CD4-positive, alpha-beta memory T cell (primary cell): ENCODE measurements at regions not wholly inside any gene's neighbourhood (a gene's known extent, or its start where the extent isn't known, plus 50 kb on each side); places are given as distances from the start of the nearest gene placed in this dataset.

Source experiments
- CTCF ChIA-PET: fragments of 350-600 bp; sonication (Branson Sonifier 250); formaldehyde crosslinking; loops from one replicate; lab custom pipeline; 2021; ENCODE audit warnings: inconsistent platforms; ENCODE audit not compliant: partially characterized antibody; lab: Charles Lee
- POLR2A ChIA-PET: fragments of 350-600 bp; sonication (Branson Sonifier 250); formaldehyde crosslinking; loops from one replicate; lab custom pipeline; 2021; ENCODE audit not compliant: partially characterized antibody; lab: Charles Lee
- DNase-seq, 5 donors: peaks; one replicate each; pipeline versions ENCODE4 v3.0.0 to v3.0.0-alpha.2; 2020 to 2022; ENCODE audit warnings: mixed read lengths in 1 of 5
- H3K27ac ChIP-seq: one replicate; pipeline ENCODE4 v1.7.0; 2013; ENCODE audit warnings: low read depth, low read length
- H3K27me3 ChIP-seq: 2 replicates; pipeline ENCODE4 v1.7.0; 2013; ENCODE audit warnings: mild to moderate bottlenecking, low read length, moderate library complexity; ENCODE audit not compliant: insufficient read depth
- H3K36me3 ChIP-seq: 2 replicates; pipeline ENCODE4 v1.7.0; 2013; ENCODE audit warnings: mild to moderate bottlenecking, low read length, moderate library complexity; ENCODE audit not compliant: insufficient read depth
- H3K4me1 ChIP-seq: 2 replicates; pipeline ENCODE4 v1.7.0; 2013; ENCODE audit warnings: mild to moderate bottlenecking, low read length, moderate library complexity; ENCODE audit not compliant: insufficient read depth
- H3K4me3 ChIP-seq, 2 donors: one replicate each; pipeline ENCODE4 v1.7.0; 2013; ENCODE audit warnings: low read length in 2 of 2, mild to moderate bottlenecking in 1 of 2
- H3K9me3 ChIP-seq, 2 donors: one replicate each; pipeline ENCODE4 v1.7.0; 2013; ENCODE audit warnings: low read length in 2 of 2, control low read depth in 1 of 2; ENCODE audit not compliant: control insufficient read depth in 1 of 2
- H3K27ac Mint-ChIP-seq, 7 donors: one replicate each; pipeline ENCODE4 v1.8.0; 2020 to 2021; ENCODE audit warnings: mixed read lengths in 7 of 7, mild to moderate bottlenecking in 6 of 7, inconsistent platforms in 3 of 7, moderate library complexity in 3 of 7
- H3K27me3 Mint-ChIP-seq, 2 donors: one replicate each; pipeline ENCODE4 v1.8.0; 2020 to 2021; ENCODE audit warnings: mixed read lengths in 2 of 2
- H3K36me3 Mint-ChIP-seq, 2 donors: one replicate each; pipeline ENCODE4 v1.8.0; 2020 to 2021; ENCODE audit warnings: mixed read lengths in 2 of 2, inconsistent platforms in 1 of 2, mild to moderate bottlenecking in 1 of 2
- H3K4me1 Mint-ChIP-seq, 4 donors: one replicate each; pipeline ENCODE4 v1.8.0; 2020 to 2021; ENCODE audit warnings: mixed read lengths in 4 of 4, mild to moderate bottlenecking in 1 of 4
- H3K4me3 Mint-ChIP-seq, 8 donors: one replicate each; pipeline ENCODE4 v1.8.0; 2020 to 2021; ENCODE audit warnings: mixed read lengths in 8 of 8, mild to moderate bottlenecking in 7 of 8, moderate library complexity in 6 of 8, inconsistent platforms in 3 of 8
- H3K9me3 Mint-ChIP-seq, 8 donors: one replicate each; pipeline ENCODE4 v1.8.0; 2020 to 2021; ENCODE audit warnings: mixed read lengths in 8 of 8, mild to moderate bottlenecking in 5 of 8, inconsistent platforms in 3 of 8, moderate library complexity in 1 of 8
- intact Hi-C: fragments of 100-400 bp; cut with micrococcal nuclease; formaldehyde crosslinking; loops from one replicate; pipeline ENCODE4 v1.15.1; 2023

DNA sequence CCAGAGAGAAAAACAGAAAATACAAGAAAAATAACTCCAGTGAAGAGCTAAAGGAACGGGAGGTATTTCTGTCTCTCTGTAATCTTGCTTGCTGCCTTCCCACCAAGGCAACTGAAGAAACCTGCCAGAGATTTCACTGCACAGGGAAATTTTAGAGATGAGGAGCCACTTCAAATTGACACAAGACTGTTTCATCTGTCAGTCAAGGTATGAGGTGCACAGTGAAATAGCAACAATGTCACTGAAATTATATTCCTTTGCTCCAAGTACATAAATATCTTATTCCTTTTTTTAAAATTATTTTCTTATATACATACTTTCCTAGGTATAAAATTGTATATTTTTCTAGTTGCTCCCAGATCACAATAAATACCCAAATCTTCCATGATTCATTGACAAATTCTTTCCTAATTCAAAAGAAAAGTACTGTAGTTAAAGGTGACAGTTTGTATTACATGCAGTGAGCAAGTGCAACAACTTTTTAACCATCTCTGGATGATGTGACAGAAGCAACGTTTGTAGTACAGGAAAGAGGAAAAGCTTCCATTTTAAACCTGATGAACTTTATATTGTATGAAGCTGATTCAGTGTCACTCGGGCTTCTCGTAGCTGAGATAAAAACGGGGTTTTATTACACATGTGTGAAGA is 563.4 kb downstream of the TUSC7 start:
- H3K4me3 ChIP-seq: no peak overlapping the region
- CTCF ChIA-PET: no interaction called here
- intact Hi-C loops: no loop called here

DNA sequence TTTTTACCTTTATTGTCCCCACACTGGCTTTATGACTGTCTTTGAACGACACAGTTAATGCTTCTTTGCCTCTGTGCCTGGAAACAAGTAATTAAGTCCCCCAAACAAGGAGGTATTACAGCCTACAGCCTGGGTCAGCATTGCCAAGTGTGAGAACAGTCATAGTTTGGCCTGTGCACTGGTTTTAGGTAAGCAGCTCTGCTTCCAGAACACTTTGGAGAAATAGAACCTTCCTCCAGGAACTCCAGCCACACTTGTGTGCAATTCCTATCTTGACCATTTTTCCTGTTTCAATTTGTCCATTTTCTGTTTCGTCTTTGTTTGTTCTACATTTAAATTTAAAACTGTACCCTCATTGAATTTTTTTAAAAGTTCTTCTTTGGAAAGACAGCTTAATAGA is 568.2 kb downstream of the TUSC7 start:
- no peak overlapping the region for H3K27ac Mint-ChIP-seq
- H3K4me1 Mint-ChIP-seq: no peaks in the 10 kb centered on the region

More for the DNA sequence above, 563.4 kb downstream of the TUSC7 start:
- Mint-ChIP-seq H3K27me3 (no peaks in the 10 kb centered on the region), H3K4me3 (no peak overlapping the region), H3K27ac (no peak overlapping the region), H3K9me3 (peaks cover 0 to 10% (median 3%) of the 10 kb centered on the region in 8 donors), H3K4me1 (no peaks in the 10 kb centered on the region), H3K36me3 (no peaks in the 10 kb centered on the region)
- Histone ChIP-seq H3K4me1 (no peaks in the 10 kb centered on the region), H3K27me3 (no peaks in the 10 kb centered on the region), H3K36me3 (no peaks in the 10 kb centered on the region), H3K27ac (no peak overlapping the region), H3K9me3 (no peaks in the 10 kb centered on the region)
- POLR2A ChIA-PET: no interaction called here
- no peak for DNase-seq

DNA sequence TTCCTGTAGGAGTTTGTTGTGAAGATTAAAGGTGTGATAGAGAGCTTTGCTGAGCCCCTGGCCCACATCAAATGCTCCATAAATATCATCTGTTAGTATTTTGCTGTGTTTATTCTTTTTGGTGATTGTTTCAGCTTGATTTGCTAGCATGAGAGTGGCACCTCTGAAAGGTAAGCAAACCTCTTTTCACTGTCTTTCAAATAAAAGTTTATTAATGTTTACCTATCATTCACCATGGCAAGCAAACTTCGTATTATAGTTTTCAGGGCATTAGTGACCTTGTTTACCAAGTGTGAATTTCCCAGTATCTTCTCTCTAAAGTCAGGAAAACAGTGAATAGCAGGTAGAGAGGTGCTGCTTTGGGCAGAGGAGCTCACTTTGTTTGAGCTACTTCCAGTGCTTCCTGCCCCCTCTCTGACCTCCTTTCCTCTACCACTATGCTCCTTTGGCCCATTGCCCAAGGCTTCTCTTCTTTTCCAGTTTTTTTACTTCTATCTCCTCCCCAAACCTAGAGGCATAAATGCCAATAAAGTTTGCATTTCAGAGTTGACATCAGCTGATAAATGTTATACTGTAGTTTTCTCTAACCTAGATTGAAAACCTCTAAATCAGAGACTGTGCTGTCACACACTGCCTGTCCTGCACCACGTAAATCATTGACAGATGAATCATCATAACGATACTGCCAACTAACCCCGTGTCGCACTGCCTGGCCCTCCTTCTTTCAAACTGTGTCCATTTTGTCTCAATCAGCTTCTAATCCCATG is 569.0 kb downstream of the TUSC7 start:
- Histone ChIP-seq H3K36me3 (no peaks in the 10 kb centered on the region), H3K9me3 (no peaks in the 10 kb centered on the region), H3K27ac (no peak overlapping the region), H3K4me3 (no peak overlapping the region), H3K4me1 (no peaks in the 10 kb centered on the region), H3K27me3 (no peaks in the 10 kb centered on the region)
- no peak overlapping the region for H3K27ac Mint-ChIP-seq
- no peaks in the 10 kb centered on the region for H3K27me3 Mint-ChIP-seq
- DNase-seq: no peak
- intact Hi-C loops: no loop called here
- no peaks in the 10 kb centered on the region for H3K36me3 Mint-ChIP-seq
- ChIA-PET POLR2A (no interaction called here), CTCF (no interaction called here)
- H3K9me3 Mint-ChIP-seq: peaks cover 0 to 9% (median 4%) of the 10 kb centered on the region in 8 donors
- H3K4me3 Mint-ChIP-seq: peak overlapping the region in 1 of 8 donors; percentile 22
- no peaks in the 10 kb centered on the region for H3K4me1 Mint-ChIP-seq

More for the DNA sequence above, 568.2 kb downstream of the TUSC7 start:
- Mint-ChIP-seq H3K36me3 (no peaks in the 10 kb centered on the region), H3K9me3 (peaks cover 0 to 6% (median 2%) of the 10 kb centered on the region in 8 donors), H3K4me3 (no peak overlapping the region), H3K27me3 (no peaks in the 10 kb centered on the region)
- H3K4me1 ChIP-seq: no peaks in the 10 kb centered on the region
- CTCF ChIA-PET: no interaction called here
- intact Hi-C loops: no loop called here
- H3K27ac ChIP-seq: no peak overlapping the region
- H3K9me3 ChIP-seq: no peaks in the 10 kb centered on the region
- no peaks in the 10 kb centered on the region for H3K27me3 ChIP-seq
- no peak for DNase-seq
- H3K36me3 ChIP-seq: no peaks in the 10 kb centered on the region
- H3K4me3 ChIP-seq: no peak overlapping the region
- POLR2A ChIA-PET: no interaction called here

DNA sequence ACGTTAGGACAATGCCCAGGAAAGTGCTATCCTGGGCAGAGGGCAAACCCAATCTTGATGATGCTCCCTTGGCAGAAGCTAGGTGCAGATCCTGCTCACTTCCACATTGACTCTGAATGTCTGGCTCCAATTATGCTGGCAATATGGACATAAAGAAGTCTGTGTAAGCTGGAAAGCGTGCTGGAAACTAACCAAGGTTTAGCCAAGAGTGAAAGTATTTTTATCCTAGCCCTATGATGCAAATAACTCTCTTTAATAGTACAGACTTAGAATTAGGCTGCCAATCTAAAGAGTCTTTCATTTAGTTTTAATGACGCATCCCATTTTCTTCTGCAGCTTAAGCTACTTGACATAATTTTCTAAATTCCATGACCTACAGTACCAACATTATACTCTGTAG is 571.8 kb downstream of the TUSC7 start:
- H3K4me1 ChIP-seq: no peaks in the 10 kb centered on the region
- H3K27ac ChIP-seq: no peak overlapping the region
- no peaks in the 10 kb centered on the region for H3K27me3 Mint-ChIP-seq
- no peak overlapping the region for H3K4me3 Mint-ChIP-seq
- no peaks in the 10 kb centered on the region for H3K9me3 ChIP-seq
- H3K36me3 Mint-ChIP-seq: no peaks in the 10 kb centered on the region
- no peaks in the 10 kb centered on the region for H3K36me3 ChIP-seq
- H3K4me3 ChIP-seq: no peak overlapping the region
- intact Hi-C loops: no loop called here
- H3K4me1 Mint-ChIP-seq: no peaks in the 10 kb centered on the region
- ChIA-PET CTCF (no interaction called here), POLR2A (no interaction called here)
- H3K27me3 ChIP-seq: no peaks in the 10 kb centered on the region
- no peak overlapping the region for H3K27ac Mint-ChIP-seq
- peaks cover 0 to 8% (median 5%) of the 10 kb centered on the region in 8 donors for H3K9me3 Mint-ChIP-seq
- no peak for DNase-seq

DNA sequence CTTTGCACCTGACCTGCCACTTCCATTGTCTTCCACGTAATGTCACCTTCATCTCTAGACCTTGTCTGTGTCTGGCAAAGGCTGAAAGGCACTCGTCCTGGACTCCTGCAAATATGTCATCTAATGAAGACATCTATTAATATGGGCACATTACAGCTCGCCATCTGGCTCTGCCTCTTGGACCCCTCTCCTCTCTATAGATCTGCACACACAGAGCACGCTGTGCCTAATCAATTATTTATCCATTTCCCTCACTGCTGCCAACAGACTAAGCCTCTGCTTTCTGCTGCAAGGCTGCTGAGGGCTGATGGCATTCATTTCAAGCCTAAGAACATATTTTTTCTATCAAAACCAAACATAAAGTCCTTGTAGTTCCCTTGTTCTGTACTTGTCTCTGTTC is 573.0 kb downstream of the TUSC7 start:
- no peaks in the 10 kb centered on the region for H3K36me3 Mint-ChIP-seq
- POLR2A ChIA-PET: no interaction called here
- H3K4me1 Mint-ChIP-seq: no peaks in the 10 kb centered on the region
- intact Hi-C loops: no loop called here
- Histone ChIP-seq H3K4me3 (no peak overlapping the region), H3K27me3 (no peaks in the 10 kb centered on the region), H3K4me1 (no peaks in the 10 kb centered on the region), H3K27ac (no peak overlapping the region), H3K36me3 (no peaks in the 10 kb centered on the region), H3K9me3 (no peaks in the 10 kb centered on the region)
- CTCF ChIA-PET: no interaction called here
- no peak overlapping the region for H3K4me3 Mint-ChIP-seq
- H3K27ac Mint-ChIP-seq: peak overlapping the region in 1 of 7 donors; percentile 50
- no peak for DNase-seq
- peaks cover 0 to 7% (median 6%) of the 10 kb centered on the region in 8 donors for H3K9me3 Mint-ChIP-seq
- H3K27me3 Mint-ChIP-seq: no peaks in the 10 kb centered on the region

DNA sequence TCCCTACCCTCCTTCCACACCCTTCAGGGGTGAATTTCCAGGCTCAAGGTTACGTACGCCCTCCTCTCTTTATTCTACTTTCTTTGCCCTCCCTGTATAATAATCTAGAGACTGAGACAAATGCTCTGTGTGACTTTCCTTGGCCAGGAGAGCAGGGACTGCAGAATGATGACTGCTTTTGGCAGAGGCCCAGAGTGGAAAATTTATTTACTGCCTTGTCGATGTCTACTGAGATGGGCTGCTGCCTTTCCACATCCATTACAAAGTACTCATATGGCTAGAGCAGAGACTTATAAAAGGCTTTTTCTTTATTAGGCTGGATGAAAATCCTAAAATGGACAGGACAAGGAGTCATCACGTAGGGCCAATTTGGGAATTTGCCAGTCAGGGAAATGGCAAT is 576.2 kb downstream of the TUSC7 start:
- Mint-ChIP-seq H3K27me3 (no peaks in the 10 kb centered on the region), H3K4me3 (no peak overlapping the region), H3K9me3 (peaks cover 0 to 8% (median 5%) of the 10 kb centered on the region in 8 donors), H3K36me3 (no peaks in the 10 kb centered on the region), H3K4me1 (no peaks in the 10 kb centered on the region), H3K27ac (no peak overlapping the region)
- H3K9me3 ChIP-seq: no peaks in the 10 kb centered on the region
- ChIA-PET CTCF (no interaction called here), POLR2A (no interaction called here)
- no peaks in the 10 kb centered on the region for H3K27me3 ChIP-seq
- H3K4me3 ChIP-seq: no peak overlapping the region
- no peaks in the 10 kb centered on the region for H3K4me1 ChIP-seq
- H3K36me3 ChIP-seq: no peaks in the 10 kb centered on the region
- no peak overlapping the region for H3K27ac ChIP-seq
- DNase-seq: no peak
- intact Hi-C loops: no loop called here

DNA sequence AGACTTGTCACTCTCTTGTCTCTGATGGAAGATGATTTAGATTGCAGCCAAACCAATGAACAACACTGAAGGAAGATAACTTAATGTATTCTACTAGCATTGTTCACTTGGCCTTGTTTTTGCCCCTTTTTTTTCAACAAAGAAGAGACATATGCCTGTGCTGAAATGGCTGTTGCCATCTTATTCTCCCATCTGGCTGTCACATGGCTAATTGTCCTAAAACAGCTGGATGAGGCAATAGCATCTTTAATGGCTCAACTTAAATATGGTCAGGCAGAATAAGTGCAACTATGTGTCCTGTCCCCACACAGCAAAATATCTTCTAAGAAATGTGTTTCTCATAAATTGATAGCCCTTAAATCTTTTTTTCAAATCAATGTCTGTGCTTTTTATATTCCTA is 576.9 kb downstream of the TUSC7 start:
- Mint-ChIP-seq H3K4me3 (no peak overlapping the region), H3K9me3 (peaks cover 0 to 8% (median 5%) of the 10 kb centered on the region in 8 donors), H3K27me3 (no peaks in the 10 kb centered on the region), H3K36me3 (no peaks in the 10 kb centered on the region), H3K27ac (no peak overlapping the region), H3K4me1 (no peaks in the 10 kb centered on the region)
- H3K36me3 ChIP-seq: no peaks in the 10 kb centered on the region
- no peaks in the 10 kb centered on the region for H3K9me3 ChIP-seq
- H3K27me3 ChIP-seq: no peaks in the 10 kb centered on the region
- ChIA-PET POLR2A (no interaction called here), CTCF (no interaction called here)
- no peak overlapping the region for H3K27ac ChIP-seq
- intact Hi-C loops: no loop called here
- no peak overlapping the region for H3K4me3 ChIP-seq
- H3K4me1 ChIP-seq: no peaks in the 10 kb centered on the region
- DNase-seq: no peak
